Immature natural killer cell (primary cell): ENCODE measurements at regions not wholly inside any gene's neighbourhood (a gene's known extent, or its start where the extent isn't known, plus 50 kb on each side); places are given as distances from the start of the nearest gene placed in this dataset.

ENCODE experiments used
- DNase-seq, 3 donors: peaks; one replicate each; pipeline ENCODE4 v3.0.0; 2022; ENCODE audit warnings: mixed read lengths in 1 of 3
- H3K27ac Mint-ChIP-seq, 6 donors: one replicate each; pipeline ENCODE4 v1.8.0; 2020; ENCODE audit warnings: mixed read lengths in 6 of 6, mild to moderate bottlenecking in 5 of 6, inconsistent platforms in 4 of 6, moderate library complexity in 3 of 6
- H3K27me3 Mint-ChIP-seq, 3 donors: one replicate each; pipeline ENCODE4 v1.8.0; 2020 to 2021; ENCODE audit warnings: low read depth in 3 of 3, mild to moderate bottlenecking in 3 of 3, mixed read lengths in 3 of 3, moderate library complexity in 3 of 3, inconsistent platforms in 1 of 3
- H3K36me3 Mint-ChIP-seq, 3 donors: one replicate each; pipeline ENCODE4 v1.8.0; 2020; ENCODE audit warnings: mixed read lengths in 3 of 3, inconsistent platforms in 2 of 3, mild to moderate bottlenecking in 2 of 3
- H3K4me1 Mint-ChIP-seq, 2 donors: one replicate each; pipeline ENCODE4 v1.8.0; 2020; ENCODE audit warnings: inconsistent platforms in 2 of 2, mild to moderate bottlenecking in 2 of 2, mixed read lengths in 2 of 2, moderate library complexity in 1 of 2
- H3K4me3 Mint-ChIP-seq, 5 donors: one replicate each; pipeline ENCODE4 v1.8.0; 2020; ENCODE audit warnings: mild to moderate bottlenecking in 5 of 5, mixed read lengths in 5 of 5, inconsistent platforms in 3 of 5, moderate library complexity in 3 of 5
- H3K9me3 Mint-ChIP-seq, 6 donors: one replicate each; pipeline ENCODE4 v1.8.0; 2020; ENCODE audit warnings: mild to moderate bottlenecking in 6 of 6, mixed read lengths in 6 of 6, inconsistent platforms in 4 of 6, moderate library complexity in 3 of 6

- DNase-seq: no peak
- H3K9me3 Mint-ChIP-seq: peaks cover 0 to 9% (median 2%) of the 10 kb centered on the region in 6 donors
- no peaks in the 10 kb centered on the region for H3K4me1 Mint-ChIP-seq
- H3K36me3 Mint-ChIP-seq: no peaks in the 10 kb centered on the region
- H3K27ac Mint-ChIP-seq: no peak overlapping the region
- peaks cover 0 to 2% (median 2%) of the 10 kb centered on the region in 3 donors for H3K27me3 Mint-ChIP-seq
- no peak overlapping the region for H3K4me3 Mint-ChIP-seq
These were observed 91.7 kb upstream of the DSCAM start for GRCh38 chr21:40938611-40939010.

GRCh38 chr21:40947713-40948112 lies 100.8 kb upstream of the DSCAM start:
- Mint-ChIP-seq H3K27me3 (no peaks in the 10 kb centered on the region), H3K27ac (no peak overlapping the region), H3K9me3 (peaks cover 0 to 10% (median 3%) of the 10 kb centered on the region in 6 donors), H3K36me3 (no peaks in the 10 kb centered on the region), H3K4me1 (no peaks in the 10 kb centered on the region), H3K4me3 (no peak overlapping the region)
- DNase-seq: no peak

GRCh38 chr21:40950970-40951369 lies 104.0 kb upstream of the DSCAM start:
- Mint-ChIP-seq H3K9me3 (peaks cover 0 to 4% (median under 1%) of the 10 kb centered on the region in 6 donors), H3K4me3 (no peak overlapping the region), H3K4me1 (no peaks in the 10 kb centered on the region), H3K36me3 (no peaks in the 10 kb centered on the region), H3K27ac (no peak overlapping the region), H3K27me3 (no peaks in the 10 kb centered on the region)
- DNase-seq: no peak

DNA sequence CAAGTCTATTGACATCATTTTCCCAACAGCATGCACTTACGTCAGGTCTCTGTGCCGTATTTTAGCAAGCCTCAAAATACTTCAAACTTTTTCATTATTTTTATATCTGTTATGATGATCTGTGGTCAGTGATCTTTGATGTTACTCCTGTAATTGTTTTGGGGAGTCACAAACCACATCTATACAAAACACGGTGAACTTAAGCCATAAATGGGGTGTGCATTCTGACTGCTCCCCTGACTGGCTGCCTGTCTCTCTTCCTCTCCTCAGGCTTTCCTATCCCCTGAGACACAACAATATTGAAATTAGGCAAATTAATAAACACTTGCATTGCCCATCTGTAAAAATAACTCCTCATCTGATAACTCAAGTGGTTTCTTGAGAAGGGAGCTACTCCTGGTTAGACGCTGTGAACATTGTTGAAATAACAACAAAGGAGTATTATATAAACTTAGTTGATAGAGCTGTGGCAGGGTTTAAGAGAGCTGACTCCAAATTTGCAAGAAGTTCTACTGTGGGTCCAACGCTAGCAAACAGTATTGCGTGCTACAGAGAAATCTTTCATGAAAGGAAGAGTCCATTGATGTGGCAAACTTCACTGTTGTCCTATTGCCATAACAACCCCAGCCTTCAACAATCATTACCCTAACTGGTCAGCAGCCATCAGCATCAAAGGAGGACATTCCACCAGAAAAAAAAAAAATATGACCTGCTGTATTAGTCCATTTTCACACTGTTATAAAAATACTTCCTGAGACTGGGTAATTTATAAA lies 105.8 kb upstream of the DSCAM start:
- Mint-ChIP-seq H3K27ac (no peak overlapping the region), H3K36me3 (no peaks in the 10 kb centered on the region), H3K4me1 (no peaks in the 10 kb centered on the region), H3K27me3 (peaks cover 0 to 5% (median 1%) of the 10 kb centered on the region in 3 donors), H3K9me3 (peaks cover 0 to 4% (median 0%) of the 10 kb centered on the region in 6 donors), H3K4me3 (no peak overlapping the region)
- DNase-seq: no peak

GRCh38 chr21:40964691-40965090 lies 117.7 kb upstream of the DSCAM start:
- no peak overlapping the region for H3K27ac Mint-ChIP-seq
- no peak overlapping the region for H3K4me3 Mint-ChIP-seq
- no peaks in the 10 kb centered on the region for H3K36me3 Mint-ChIP-seq
- H3K4me1 Mint-ChIP-seq: no peaks in the 10 kb centered on the region
- H3K9me3 Mint-ChIP-seq: peaks cover 0 to 15% (median under 1%) of the 10 kb centered on the region in 6 donors
- H3K27me3 Mint-ChIP-seq: peaks cover 0 to 3% (median 0%) of the 10 kb centered on the region in 3 donors
- DNase-seq: no peak

DNA sequence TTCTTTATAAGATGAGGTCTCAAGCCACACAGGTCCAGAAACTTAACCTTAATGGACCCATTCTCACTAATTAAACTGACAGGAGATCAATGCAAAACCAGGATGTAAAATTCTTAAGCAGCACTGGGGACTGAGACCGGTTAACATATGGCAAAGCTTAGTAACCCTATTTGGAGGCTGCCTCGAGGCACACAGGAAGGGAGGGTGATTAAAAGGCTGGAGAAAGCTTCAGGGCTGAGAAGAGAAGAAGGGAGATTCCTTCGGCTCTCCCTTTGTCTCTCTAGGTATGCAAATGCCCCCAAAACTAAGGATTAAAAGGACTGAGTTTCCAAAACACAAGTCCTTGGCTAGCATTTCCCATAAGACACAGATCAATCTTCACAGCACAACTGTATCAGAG lies 120.8 kb upstream of the DSCAM start:
- H3K27me3 Mint-ChIP-seq: peaks cover 0 to 3% (median 0%) of the 10 kb centered on the region in 3 donors
- DNase-seq: no peak
- H3K9me3 Mint-ChIP-seq: peaks cover 0 to 13% (median 0%) of the 10 kb centered on the region in 6 donors
- H3K36me3 Mint-ChIP-seq: no peaks in the 10 kb centered on the region
- H3K27ac Mint-ChIP-seq: no peak overlapping the region
- no peaks in the 10 kb centered on the region for H3K4me1 Mint-ChIP-seq
- no peak overlapping the region for H3K4me3 Mint-ChIP-seq

DNA sequence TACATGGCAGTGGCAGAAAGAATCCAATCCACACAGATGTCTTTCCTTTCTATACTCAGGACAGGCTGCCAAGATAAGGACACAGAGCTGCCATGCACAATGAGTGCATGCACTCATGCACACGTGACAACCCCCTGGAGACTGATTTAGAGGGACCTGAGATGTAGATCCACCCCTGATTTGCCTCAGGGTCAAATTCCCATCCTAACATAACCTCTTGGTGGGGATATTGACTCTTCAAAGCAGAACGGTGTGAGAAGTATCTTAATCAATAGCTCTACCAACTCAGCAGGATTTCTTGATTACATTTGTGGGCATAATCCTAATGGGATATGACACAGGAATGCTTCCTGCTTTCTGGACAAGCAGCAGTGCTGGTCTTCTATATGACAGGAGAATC lies 125.2 kb upstream of the DSCAM start:
- H3K4me3 Mint-ChIP-seq: no peak overlapping the region
- H3K9me3 Mint-ChIP-seq: peaks cover 0 to 10% (median 2%) of the 10 kb centered on the region in 6 donors

GRCh38 chr21:40976198-40977109 lies 129.5 kb upstream of the DSCAM start:
- H3K4me1 Mint-ChIP-seq: no peaks in the 10 kb centered on the region
- H3K27me3 Mint-ChIP-seq: peaks cover 0 to 2% (median 0%) of the 10 kb centered on the region in 3 donors
- H3K27ac Mint-ChIP-seq: no peak overlapping the region
- no peaks in the 10 kb centered on the region for H3K36me3 Mint-ChIP-seq
- peaks cover 0 to 16% (median 4%) of the 10 kb centered on the region in 6 donors for H3K9me3 Mint-ChIP-seq
- H3K4me3 Mint-ChIP-seq: no peak overlapping the region
- DNase-seq: no peak

More for the DNA sequence above, 125.2 kb upstream of the DSCAM start:
- Mint-ChIP-seq H3K27ac (no peak overlapping the region), H3K4me1 (no peaks in the 10 kb centered on the region), H3K27me3 (no peaks in the 10 kb centered on the region), H3K36me3 (no peaks in the 10 kb centered on the region)
- DNase-seq: no peak

- H3K4me3 Mint-ChIP-seq: no peak overlapping the region
- no peaks in the 10 kb centered on the region for H3K36me3 Mint-ChIP-seq
- no peak for DNase-seq
- no peak overlapping the region for H3K27ac Mint-ChIP-seq
- H3K9me3 Mint-ChIP-seq: peaks cover 2 to 9% (median 4%) of the 10 kb centered on the region in 6 donors
- peaks cover 0 to 5% (median 0%) of the 10 kb centered on the region in 3 donors for H3K27me3 Mint-ChIP-seq
- H3K4me1 Mint-ChIP-seq: no peaks in the 10 kb centered on the region
These were observed 138.4 kb upstream of the DSCAM start for GRCh38 chr21:40985370-40985769.

GRCh38 chr21:40990366-40990765 lies 143.4 kb upstream of the DSCAM start:
- no peaks in the 10 kb centered on the region for H3K9me3 Mint-ChIP-seq
- H3K36me3 Mint-ChIP-seq: no peaks in the 10 kb centered on the region
- H3K4me3 Mint-ChIP-seq: no peak overlapping the region
- H3K27me3 Mint-ChIP-seq: peaks cover 0 to 5% (median 0%) of the 10 kb centered on the region in 3 donors
- no peaks in the 10 kb centered on the region for H3K4me1 Mint-ChIP-seq
- no peak for DNase-seq
- no peak overlapping the region for H3K27ac Mint-ChIP-seq

DNA sequence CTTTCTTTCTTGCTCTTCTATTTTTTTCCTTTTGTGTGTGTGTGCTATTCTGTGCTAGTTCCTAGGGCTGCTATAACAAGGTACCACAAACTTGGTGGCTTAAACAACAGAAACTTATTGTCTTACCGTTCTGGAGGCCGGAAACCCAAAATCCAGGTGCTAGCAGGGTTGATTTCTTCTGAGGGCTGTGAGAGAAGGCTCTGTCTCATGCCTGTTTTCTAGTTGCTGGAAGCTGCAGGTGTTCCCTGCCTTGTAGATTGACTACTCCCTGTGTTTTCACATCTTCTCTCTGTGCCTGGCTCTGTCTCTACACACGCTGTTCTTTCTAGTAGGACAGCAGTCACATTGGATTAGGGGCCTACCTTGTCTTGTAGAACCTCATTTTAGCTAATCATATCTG lies 150.9 kb upstream of the DSCAM start:
- H3K4me3 Mint-ChIP-seq: no peak overlapping the region
- DNase-seq: no peak
- no peaks in the 10 kb centered on the region for H3K36me3 Mint-ChIP-seq
- H3K9me3 Mint-ChIP-seq: peaks cover 2 to 13% (median 4%) of the 10 kb centered on the region in 6 donors
- H3K27me3 Mint-ChIP-seq: peaks cover 0 to 2% (median 0%) of the 10 kb centered on the region in 3 donors
- no peaks in the 10 kb centered on the region for H3K4me1 Mint-ChIP-seq
- H3K27ac Mint-ChIP-seq: no peak overlapping the region

DNA sequence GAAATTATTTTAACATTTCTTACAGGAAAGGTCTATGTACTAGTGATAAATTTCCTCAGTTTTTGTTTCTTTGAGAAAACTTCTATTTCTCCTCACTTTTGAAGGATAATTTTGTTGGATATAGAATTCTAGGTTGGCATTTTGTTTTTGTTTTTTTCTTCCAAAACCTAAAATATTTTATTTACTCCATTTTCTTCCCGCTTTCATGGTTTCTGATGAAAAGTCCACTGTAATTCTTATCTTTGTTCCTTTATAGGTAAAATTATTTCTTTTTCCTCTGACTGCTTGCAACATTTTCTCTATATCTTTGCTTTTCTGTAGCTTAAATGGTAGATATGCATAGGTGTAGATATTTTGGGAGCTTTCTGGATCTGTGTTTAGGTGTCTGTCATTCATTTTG lies 153.9 kb upstream of the DSCAM start:
- no peak for DNase-seq
- H3K4me1 Mint-ChIP-seq: no peaks in the 10 kb centered on the region
- no peaks in the 10 kb centered on the region for H3K36me3 Mint-ChIP-seq
- H3K4me3 Mint-ChIP-seq: no peak overlapping the region
- no peak overlapping the region for H3K27ac Mint-ChIP-seq
- peaks cover 2 to 13% (median 4%) of the 10 kb centered on the region in 6 donors for H3K9me3 Mint-ChIP-seq
- H3K27me3 Mint-ChIP-seq: peaks cover 0 to 3% (median 2%) of the 10 kb centered on the region in 3 donors

GRCh38 chr21:41006636-41007035 lies 159.7 kb upstream of the DSCAM start:
- Mint-ChIP-seq H3K36me3 (no peaks in the 10 kb centered on the region), H3K4me3 (no peak overlapping the region), H3K27me3 (peaks cover 0 to 7% (median 6%) of the 10 kb centered on the region in 3 donors), H3K27ac (no peak overlapping the region), H3K9me3 (peaks cover 0 to 5% (median under 1%) of the 10 kb centered on the region in 6 donors), H3K4me1 (no peaks in the 10 kb centered on the region)
- no peak for DNase-seq

GRCh38 chr21:41008351-41008750 lies 159.6 kb upstream of the BACE2 start:
- Mint-ChIP-seq H3K27me3 (peaks cover 0 to 7% (median 6%) of the 10 kb centered on the region in 3 donors), H3K4me1 (no peaks in the 10 kb centered on the region), H3K9me3 (no peaks in the 10 kb centered on the region), H3K4me3 (no peak overlapping the region), H3K27ac (no peak overlapping the region), H3K36me3 (no peaks in the 10 kb centered on the region)
- no peak for DNase-seq
